IgD-negative memory B cell (primary cell): ENCODE measurements at regions not wholly inside any gene's neighbourhood (a gene's known extent, or its start where the extent isn't known, plus 50 kb on each side); places are given as distances from the start of the nearest gene placed in this dataset.

Experiments used
- H3K27ac Mint-ChIP-seq, 3 donors: one replicate each; pipeline ENCODE4 v1.8.0; 2020 to 2022; ENCODE audit warnings: mild to moderate bottlenecking in 3 of 3, mixed read lengths in 3 of 3, moderate library complexity in 1 of 3
- H3K27me3 Mint-ChIP-seq: one replicate; pipeline ENCODE4 v1.8.0; 2021; ENCODE audit warnings: mixed read lengths
- H3K36me3 Mint-ChIP-seq: one replicate; pipeline ENCODE4 v1.8.0; 2020; ENCODE audit warnings: mild to moderate bottlenecking, mixed read lengths
- H3K4me1 Mint-ChIP-seq, 3 donors: one replicate each; pipeline ENCODE4 v1.8.0; 2020 to 2022; ENCODE audit warnings: mixed read lengths in 3 of 3, mild to moderate bottlenecking in 1 of 3
- H3K4me3 Mint-ChIP-seq, 4 donors: one replicate each; pipeline ENCODE4 v1.8.0; 2020 to 2022; ENCODE audit warnings: mild to moderate bottlenecking in 4 of 4, mixed read lengths in 4 of 4, moderate library complexity in 3 of 4
- H3K9me3 Mint-ChIP-seq, 3 donors: one replicate each; pipeline ENCODE4 v1.8.0; 2020 to 2021; ENCODE audit warnings: mixed read lengths in 3 of 3, mild to moderate bottlenecking in 1 of 3

GRCh38 chr5:144913661-144914060 is 743.0 kb downstream of the KCTD16 start:
- Mint-ChIP-seq H3K4me1 (no peaks in the 10 kb centered on the region), H3K27me3 (no peaks in the 10 kb centered on the region), H3K36me3 (no peaks in the 10 kb centered on the region), H3K4me3 (no peak overlapping the region), H3K9me3 (peaks cover 0 to 7% (median 6%) of the 10 kb centered on the region in 3 donors), H3K27ac (no peak overlapping the region)

- Mint-ChIP-seq H3K36me3 (no peaks in the 10 kb centered on the region), H3K27me3 (no peaks in the 10 kb centered on the region), H3K4me1 (no peaks in the 10 kb centered on the region), H3K9me3 (peaks cover 2 to 13% (median 2%) of the 10 kb centered on the region in 3 donors), H3K4me3 (no peak overlapping the region), H3K27ac (no peak overlapping the region)
These were observed 725.8 kb downstream of the KCTD16 start for GRCh38 chr5:144896473-144896872.

GRCh38 chr5:144886668-144887067 is 716.0 kb downstream of the KCTD16 start:
- H3K4me1 Mint-ChIP-seq: no peaks in the 10 kb centered on the region
- no peak overlapping the region for H3K4me3 Mint-ChIP-seq
- H3K9me3 Mint-ChIP-seq: peaks cover 0 to 4% (median 0%) of the 10 kb centered on the region in 3 donors
- no peaks in the 10 kb centered on the region for H3K36me3 Mint-ChIP-seq
- H3K27ac Mint-ChIP-seq: no peak overlapping the region
- peaks cover 2% of the 10 kb centered on the region for H3K27me3 Mint-ChIP-seq

DNA sequence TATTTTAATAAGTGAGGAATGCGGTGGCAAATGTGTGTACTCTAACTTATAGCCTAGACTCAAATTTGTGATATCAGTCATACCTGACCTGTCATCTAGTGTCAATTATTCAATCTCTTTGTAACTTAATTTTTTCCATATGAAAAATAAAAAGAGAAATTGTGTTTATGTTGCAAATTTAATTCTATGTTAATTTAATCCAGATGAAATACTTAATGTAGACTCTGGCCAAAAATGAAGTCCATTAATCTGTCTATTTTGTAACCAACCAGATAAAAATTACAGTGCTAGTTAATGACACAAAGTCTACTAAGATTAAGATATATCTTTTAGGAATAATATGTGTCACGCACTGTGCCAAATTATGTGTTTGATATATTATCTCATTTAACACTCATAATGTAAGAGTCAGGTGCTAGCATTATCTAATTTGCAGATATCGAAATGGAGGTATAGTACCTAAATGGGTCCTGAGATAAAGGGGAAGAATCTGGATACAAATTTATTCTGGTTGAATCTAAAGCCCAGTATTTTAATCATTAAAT is 712.1 kb downstream of the KCTD16 start:
- Mint-ChIP-seq H3K27ac (no peak overlapping the region), H3K4me1 (no peaks in the 10 kb centered on the region), H3K9me3 (peaks cover 0 to 4% (median 0%) of the 10 kb centered on the region in 3 donors), H3K27me3 (peaks cover 2% of the 10 kb centered on the region), H3K36me3 (no peaks in the 10 kb centered on the region), H3K4me3 (no peak overlapping the region)

GRCh38 chr5:144880513-144880912 is 709.8 kb downstream of the KCTD16 start:
- H3K36me3 Mint-ChIP-seq: no peaks in the 10 kb centered on the region

GRCh38 chr5:144876990-144877389 is 706.3 kb downstream of the KCTD16 start:
- no peak overlapping the region for H3K27ac Mint-ChIP-seq

More at GRCh38 chr5:144880513-144880912, 709.8 kb downstream of the KCTD16 start:
- peaks cover 2 to 7% (median 4%) of the 10 kb centered on the region in 3 donors for H3K9me3 Mint-ChIP-seq
- no peak overlapping the region for H3K27ac Mint-ChIP-seq
- no peaks in the 10 kb centered on the region for H3K4me1 Mint-ChIP-seq
- H3K4me3 Mint-ChIP-seq: no peak overlapping the region
- peaks cover 2% of the 10 kb centered on the region for H3K27me3 Mint-ChIP-seq

GRCh38 chr5:144873076-144873475 is 702.4 kb downstream of the KCTD16 start:
- no peak overlapping the region for H3K27ac Mint-ChIP-seq
- H3K27me3 Mint-ChIP-seq: no peaks in the 10 kb centered on the region
- peaks cover 0 to 12% (median 4%) of the 10 kb centered on the region in 3 donors for H3K9me3 Mint-ChIP-seq
- no peaks in the 10 kb centered on the region for H3K36me3 Mint-ChIP-seq
- no peaks in the 10 kb centered on the region for H3K4me1 Mint-ChIP-seq
- no peak overlapping the region for H3K4me3 Mint-ChIP-seq

More at GRCh38 chr5:144876990-144877389, 706.3 kb downstream of the KCTD16 start:
- Mint-ChIP-seq H3K4me3 (no peak overlapping the region), H3K4me1 (no peaks in the 10 kb centered on the region), H3K9me3 (peaks cover 0 to 12% (median 4%) of the 10 kb centered on the region in 3 donors), H3K36me3 (no peaks in the 10 kb centered on the region), H3K27me3 (no peaks in the 10 kb centered on the region)

DNA sequence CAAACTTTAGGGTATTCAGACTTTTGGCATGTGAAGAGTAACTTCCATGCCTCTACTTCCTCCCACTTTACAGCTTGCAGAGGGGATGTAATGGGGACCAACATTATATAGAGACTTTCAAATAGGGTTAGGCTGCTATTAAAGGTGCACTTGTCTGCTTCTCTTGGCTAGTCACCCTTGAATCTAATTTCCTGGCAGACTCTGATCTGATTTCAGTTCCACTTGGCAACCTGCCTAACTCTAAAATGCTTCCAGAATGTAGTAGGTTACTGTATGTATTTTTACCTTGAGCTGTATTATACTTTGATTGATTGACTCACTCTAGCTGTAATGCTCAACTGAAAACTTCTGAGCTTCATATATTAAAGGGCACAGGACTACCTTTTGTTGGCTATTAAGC is 693.4 kb downstream of the KCTD16 start:
- Mint-ChIP-seq H3K27ac (no peak overlapping the region), H3K27me3 (no peaks in the 10 kb centered on the region), H3K36me3 (peaks cover 1% of the 10 kb centered on the region), H3K9me3 (no peaks in the 10 kb centered on the region), H3K4me1 (peaks cover 0 to 11% (median 8%) of the 10 kb centered on the region in 3 donors), H3K4me3 (no peak overlapping the region)

- no peak overlapping the region for H3K27ac Mint-ChIP-seq
- H3K27me3 Mint-ChIP-seq: no peaks in the 10 kb centered on the region
- peaks cover 3% of the 10 kb centered on the region for H3K36me3 Mint-ChIP-seq
- no peak overlapping the region for H3K4me3 Mint-ChIP-seq
- H3K9me3 Mint-ChIP-seq: peaks cover 0 to 3% (median 0%) of the 10 kb centered on the region in 3 donors
- H3K4me1 Mint-ChIP-seq: peaks cover 0 to 2% (median 2%) of the 10 kb centered on the region in 3 donors
These were observed 686.8 kb downstream of the KCTD16 start for GRCh38 chr5:144857454-144857853.

DNA sequence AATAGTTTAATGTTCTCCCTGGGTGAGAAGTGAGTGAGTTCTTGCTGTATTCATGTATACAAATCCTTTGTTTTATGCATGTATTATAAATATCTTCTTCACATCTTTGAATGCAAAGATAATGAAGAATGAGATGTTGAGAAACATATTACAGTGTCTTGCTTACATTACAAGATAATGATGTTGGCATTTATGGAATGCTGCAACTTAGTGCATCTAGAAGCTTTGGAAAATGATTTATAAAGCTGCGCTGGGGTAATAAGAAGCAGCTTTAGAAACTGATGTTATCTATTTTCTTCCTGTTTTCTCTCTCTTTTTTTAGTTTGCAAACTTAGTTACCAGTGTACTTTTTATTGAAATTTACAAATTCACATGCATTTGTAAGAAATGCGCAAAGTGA is 673.4 kb downstream of the KCTD16 start:
- peaks cover 2 to 5% (median 4%) of the 10 kb centered on the region in 3 donors for H3K9me3 Mint-ChIP-seq
- H3K4me3 Mint-ChIP-seq: no peak overlapping the region
- no peaks in the 10 kb centered on the region for H3K4me1 Mint-ChIP-seq
- no peaks in the 10 kb centered on the region for H3K27me3 Mint-ChIP-seq
- no peak overlapping the region for H3K27ac Mint-ChIP-seq
- peaks cover 1% of the 10 kb centered on the region for H3K36me3 Mint-ChIP-seq

DNA sequence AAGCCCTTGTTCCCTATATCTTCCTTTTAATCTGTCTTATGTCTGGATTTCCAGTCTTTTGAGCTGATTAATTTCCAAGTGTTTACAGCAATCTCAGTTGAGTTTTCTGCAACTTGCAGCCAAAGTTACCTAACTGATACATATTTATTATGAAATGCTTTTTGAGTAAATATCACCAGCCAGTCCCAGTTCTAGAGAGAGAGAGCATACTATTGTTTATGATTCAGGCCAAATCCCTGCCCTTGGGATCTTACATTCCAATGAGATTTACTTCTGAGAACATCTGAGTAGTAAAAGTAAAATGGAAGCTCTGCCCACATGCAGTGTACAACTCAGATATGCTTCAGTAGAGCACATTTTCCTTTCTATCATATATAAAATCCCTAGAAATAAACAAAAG is 661.7 kb downstream of the KCTD16 start:
- no peaks in the 10 kb centered on the region for H3K27me3 Mint-ChIP-seq
- H3K27ac Mint-ChIP-seq: no peak overlapping the region
- no peak overlapping the region for H3K4me3 Mint-ChIP-seq
- H3K36me3 Mint-ChIP-seq: no peaks in the 10 kb centered on the region
- peaks cover 0 to 3% (median 0%) of the 10 kb centered on the region in 3 donors for H3K9me3 Mint-ChIP-seq
- H3K4me1 Mint-ChIP-seq: no peaks in the 10 kb centered on the region

GRCh38 chr5:144831650-144832049 is 661.0 kb downstream of the KCTD16 start:
- Mint-ChIP-seq H3K36me3 (no peaks in the 10 kb centered on the region), H3K9me3 (peaks cover 0 to 3% (median 0%) of the 10 kb centered on the region in 3 donors), H3K4me1 (no peaks in the 10 kb centered on the region), H3K4me3 (no peak overlapping the region), H3K27me3 (no peaks in the 10 kb centered on the region), H3K27ac (no peak overlapping the region)

DNA sequence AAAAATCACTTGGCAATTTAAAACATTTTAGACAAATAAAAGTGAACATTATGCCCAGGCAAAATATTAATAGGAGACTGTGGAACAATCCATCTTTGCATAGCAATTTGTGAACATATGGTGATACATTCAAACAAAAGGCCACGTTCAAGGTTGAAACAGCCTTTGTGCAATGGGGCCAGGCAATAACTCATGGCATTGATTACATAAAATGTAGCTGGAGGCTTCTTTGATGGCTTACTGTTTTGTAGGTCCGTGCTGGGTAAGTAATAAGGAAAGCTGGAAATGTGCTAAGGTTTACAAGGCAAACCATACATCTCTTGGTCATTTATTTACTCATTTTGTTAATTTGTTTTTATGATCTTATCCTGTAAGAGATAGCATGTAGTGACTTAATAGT is 651.8 kb downstream of the KCTD16 start:
- no peaks in the 10 kb centered on the region for H3K4me1 Mint-ChIP-seq
- H3K27me3 Mint-ChIP-seq: no peaks in the 10 kb centered on the region
- no peak overlapping the region for H3K27ac Mint-ChIP-seq
- no peak overlapping the region for H3K4me3 Mint-ChIP-seq
- H3K36me3 Mint-ChIP-seq: no peaks in the 10 kb centered on the region
- peaks cover 2 to 5% (median 3%) of the 10 kb centered on the region in 3 donors for H3K9me3 Mint-ChIP-seq

DNA sequence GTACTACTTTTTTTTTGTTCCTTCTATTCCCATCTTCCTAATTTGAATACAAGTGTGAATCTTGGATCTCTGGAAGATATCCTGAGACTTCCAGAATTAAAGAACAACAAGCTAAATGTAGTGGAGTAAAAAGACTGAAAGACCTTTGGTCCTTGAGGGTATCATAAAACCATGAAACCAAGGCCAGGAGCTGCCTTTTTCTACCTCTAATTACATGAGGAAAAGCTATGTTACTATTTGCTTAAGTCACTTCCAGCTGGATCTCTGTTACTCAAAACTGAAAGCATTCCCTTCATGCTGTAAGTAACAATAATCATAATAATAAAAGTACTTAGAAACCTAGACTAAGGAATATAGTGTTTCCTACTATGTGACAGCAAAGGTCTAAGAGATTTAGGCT is 649.6 kb downstream of the KCTD16 start:
- no peak overlapping the region for H3K4me3 Mint-ChIP-seq
- H3K36me3 Mint-ChIP-seq: no peaks in the 10 kb centered on the region
- H3K27ac Mint-ChIP-seq: no peak overlapping the region
- no peaks in the 10 kb centered on the region for H3K4me1 Mint-ChIP-seq
- no peaks in the 10 kb centered on the region for H3K27me3 Mint-ChIP-seq
- H3K9me3 Mint-ChIP-seq: peaks cover 2 to 5% (median 5%) of the 10 kb centered on the region in 3 donors

- H3K27me3 Mint-ChIP-seq: no peaks in the 10 kb centered on the region
- H3K36me3 Mint-ChIP-seq: no peaks in the 10 kb centered on the region
- no peaks in the 10 kb centered on the region for H3K4me1 Mint-ChIP-seq
- no peak overlapping the region for H3K27ac Mint-ChIP-seq
- H3K4me3 Mint-ChIP-seq: no peak overlapping the region
- peaks cover 0 to 5% (median 4%) of the 10 kb centered on the region in 3 donors for H3K9me3 Mint-ChIP-seq
These were observed 644.5 kb downstream of the KCTD16 start for GRCh38 chr5:144815131-144815530.

GRCh38 chr5:144812763-144813162 is 642.1 kb downstream of the KCTD16 start:
- Mint-ChIP-seq H3K27me3 (no peaks in the 10 kb centered on the region), H3K36me3 (no peaks in the 10 kb centered on the region), H3K4me3 (no peak overlapping the region), H3K27ac (no peak overlapping the region), H3K4me1 (no peaks in the 10 kb centered on the region), H3K9me3 (peaks cover 0 to 5% (median 2%) of the 10 kb centered on the region in 3 donors)
